ENCODE measurements at regions not wholly inside any gene's neighbourhood (a gene's known extent, or its start where the extent isn't known, plus 50 kb on each side); places are given as distances from the start of the nearest gene placed in this dataset.
"Not testable (repeated sequence)": the region's sequence is repeated elsewhere in the genome, so short reads cannot be mapped to it uniquely, and the experiment has no call there.

GRCh38 chr2:19644763-19645162 is 257.0 kb downstream of the TTC32 start:
- no peak for DNase-seq

- DNase-seq: no peak
Observed at GRCh38 chr2:19643117-19643518, 258.7 kb downstream of the TTC32 start.

- no peak for DNase-seq
Observed at GRCh38 chr2:19642501-19642900, 259.3 kb downstream of the TTC32 start.

GRCh38 chr2:19635951-19636510 is 265.8 kb downstream of the TTC32 start:
- DNase-seq: no peak

GRCh38 chr2:19632403-19632991 is 269.3 kb downstream of the TTC32 start:
- no peak for DNase-seq

- DNase-seq: no peak
Observed at GRCh38 chr2:19631871-19632270, 269.9 kb downstream of the TTC32 start.

- DNase-seq: no peak
Observed at GRCh38 chr2:19630921-19631320, 270.9 kb downstream of the TTC32 start.

- DNase-seq: no peak
Observed at GRCh38 chr2:19627359-19627758, 268.9 kb upstream of the OSR1 start.

GRCh38 chr2:19623488-19623887 is 265.1 kb upstream of the OSR1 start:
- DNase-seq: no peak

GRCh38 chr2:19617257-19617848 is 258.9 kb upstream of the OSR1 start:
- DNase-seq: no peak

GRCh38 chr2:19615402-19615801 is 257.0 kb upstream of the OSR1 start:
- DNase-seq: not testable (repeated sequence)

- DNase-seq: no peak
Observed at GRCh38 chr2:19614066-19614465, 255.6 kb upstream of the OSR1 start.

GRCh38 chr2:19611491-19612332 is 253.3 kb upstream of the OSR1 start:
- DNase-seq: no peak

- no peak for DNase-seq
Observed at GRCh38 chr2:19609266-19609665, 250.8 kb upstream of the OSR1 start.

GRCh38 chr2:19607931-19608771 is 249.7 kb upstream of the OSR1 start:
- DNase-seq: no peak

GRCh38 chr2:19607400-19607799 is 249.0 kb upstream of the OSR1 start:
- DNase-seq: no peak

GRCh38 chr2:19600982-19601381 is 242.6 kb upstream of the OSR1 start:
- no peak for DNase-seq

GRCh38 chr2:19600506-19600905 is 242.1 kb upstream of the OSR1 start:
- no peak for DNase-seq

- no peak for DNase-seq
Observed at GRCh38 chr2:19598971-19599370, 240.5 kb upstream of the OSR1 start.

GRCh38 chr2:19592197-19592596 is 233.8 kb upstream of the OSR1 start:
- DNase-seq: no peak

GRCh38 chr2:19589791-19590190 is 231.4 kb upstream of the OSR1 start:
- no peak for DNase-seq

- DNase-seq: no peak
Observed at GRCh38 chr2:19580830-19581229, 222.4 kb upstream of the OSR1 start.

- DNase-seq: no peak
Observed at GRCh38 chr2:19580264-19580663, 221.8 kb upstream of the OSR1 start.
